GM12878 (cell line): ENCODE measurements at regions not wholly inside any gene's neighbourhood (a gene's known extent, or its start where the extent isn't known, plus 50 kb on each side); places are given as distances from the start of the nearest gene placed in this dataset.

Experiments used
- ASH2L ChIP-seq: fragments of 300-600, 200-600 bp; sonication (generic); IDR thresholded peaks from 2 replicates; pipeline ENCODE4 v1.6.1; 2017; ENCODE audit warnings: low read depth, mild to moderate bottlenecking, borderline replicate concordance
- POU2F2 ChIP-seq: IDR thresholded peaks from 3 replicates; pipeline ENCODE4 v1.6.1; 2011; ENCODE audit warnings: low read depth, mild to moderate bottlenecking, low read length, borderline replicate concordance
- SUPT20H ChIP-seq: IDR thresholded peaks from 2 replicates; pipeline ENCODE4 v1.6.1; 2011; ENCODE audit warnings: low read depth, mild to moderate bottlenecking, low read length, moderate library complexity, borderline replicate concordance; ENCODE audit not compliant: control insufficient read depth
- TF ChIP-seq, protein P1 (sequence below): fragments of 450-650 bp; conservative IDR thresholded peaks from 2 replicates; pipeline ENCODE4 v1.6.1; 2017; ENCODE audit warnings: mild to moderate bottlenecking, moderate library complexity
- TF ChIP-seq, protein P2 (sequence below): fragments of 450-650 bp; formaldehyde crosslinking; IDR thresholded peaks from 2 replicates; pipeline ENCODE4 v1.4.0; 2022; ENCODE audit warnings: mild to moderate bottlenecking, moderate library complexity
- TF ChIP-seq, protein P3 (sequence below): fragments of 150-350 bp; IDR thresholded peaks from 2 replicates; pipeline ENCODE4 v1.6.1; 2016; ENCODE audit warnings: low read depth, low read length
- TF ChIP-seq, protein P4 (sequence below): IDR thresholded peaks from 2 replicates; pipeline ENCODE4 v1.6.1; 2011; ENCODE audit warnings: low read depth, low read length, improper control_type of control experiment, borderline replicate concordance

DNA sequence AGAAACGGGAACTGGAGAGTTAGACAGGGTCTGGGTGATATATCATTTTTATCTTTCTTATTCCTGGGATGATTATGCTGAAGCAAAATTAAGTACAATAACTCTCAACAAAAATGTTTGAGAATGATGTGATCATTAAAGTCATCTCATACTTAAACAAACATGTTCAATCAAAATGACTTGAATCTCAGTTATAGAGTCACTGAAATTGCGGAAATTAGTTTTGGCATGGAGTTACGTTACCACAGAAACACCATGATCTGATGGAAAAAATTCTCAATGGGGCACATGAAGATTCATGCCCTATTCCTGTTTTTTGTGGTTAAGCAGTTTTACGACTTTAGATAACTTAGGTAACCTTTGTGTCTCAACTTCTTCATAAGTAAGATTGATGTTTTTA, 757.7 kb downstream of the EPHA4 start (continued):
- TF ChIP-seq, protein P1, sequence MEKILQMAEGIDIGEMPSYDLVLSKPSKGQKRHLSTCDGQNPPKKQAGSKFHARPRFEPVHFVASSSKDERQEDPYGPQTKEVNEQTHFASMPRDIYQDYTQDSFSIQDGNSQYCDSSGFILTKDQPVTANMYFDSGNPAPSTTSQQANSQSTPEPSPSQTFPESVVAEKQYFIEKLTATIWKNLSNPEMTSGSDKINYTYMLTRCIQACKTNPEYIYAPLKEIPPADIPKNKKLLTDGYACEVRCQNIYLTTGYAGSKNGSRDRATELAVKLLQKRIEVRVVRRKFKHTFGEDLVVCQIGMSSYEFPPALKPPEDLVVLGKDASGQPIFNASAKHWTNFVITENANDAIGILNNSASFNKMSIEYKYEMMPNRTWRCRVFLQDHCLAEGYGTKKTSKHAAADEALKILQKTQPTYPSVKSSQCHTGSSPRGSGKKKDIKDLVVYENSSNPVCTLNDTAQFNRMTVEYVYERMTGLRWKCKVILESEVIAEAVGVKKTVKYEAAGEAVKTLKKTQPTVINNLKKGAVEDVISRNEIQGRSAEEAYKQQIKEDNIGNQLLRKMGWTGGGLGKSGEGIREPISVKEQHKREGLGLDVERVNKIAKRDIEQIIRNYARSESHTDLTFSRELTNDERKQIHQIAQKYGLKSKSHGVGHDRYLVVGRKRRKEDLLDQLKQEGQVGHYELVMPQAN, result no peak
- TF ChIP-seq, protein P2, sequence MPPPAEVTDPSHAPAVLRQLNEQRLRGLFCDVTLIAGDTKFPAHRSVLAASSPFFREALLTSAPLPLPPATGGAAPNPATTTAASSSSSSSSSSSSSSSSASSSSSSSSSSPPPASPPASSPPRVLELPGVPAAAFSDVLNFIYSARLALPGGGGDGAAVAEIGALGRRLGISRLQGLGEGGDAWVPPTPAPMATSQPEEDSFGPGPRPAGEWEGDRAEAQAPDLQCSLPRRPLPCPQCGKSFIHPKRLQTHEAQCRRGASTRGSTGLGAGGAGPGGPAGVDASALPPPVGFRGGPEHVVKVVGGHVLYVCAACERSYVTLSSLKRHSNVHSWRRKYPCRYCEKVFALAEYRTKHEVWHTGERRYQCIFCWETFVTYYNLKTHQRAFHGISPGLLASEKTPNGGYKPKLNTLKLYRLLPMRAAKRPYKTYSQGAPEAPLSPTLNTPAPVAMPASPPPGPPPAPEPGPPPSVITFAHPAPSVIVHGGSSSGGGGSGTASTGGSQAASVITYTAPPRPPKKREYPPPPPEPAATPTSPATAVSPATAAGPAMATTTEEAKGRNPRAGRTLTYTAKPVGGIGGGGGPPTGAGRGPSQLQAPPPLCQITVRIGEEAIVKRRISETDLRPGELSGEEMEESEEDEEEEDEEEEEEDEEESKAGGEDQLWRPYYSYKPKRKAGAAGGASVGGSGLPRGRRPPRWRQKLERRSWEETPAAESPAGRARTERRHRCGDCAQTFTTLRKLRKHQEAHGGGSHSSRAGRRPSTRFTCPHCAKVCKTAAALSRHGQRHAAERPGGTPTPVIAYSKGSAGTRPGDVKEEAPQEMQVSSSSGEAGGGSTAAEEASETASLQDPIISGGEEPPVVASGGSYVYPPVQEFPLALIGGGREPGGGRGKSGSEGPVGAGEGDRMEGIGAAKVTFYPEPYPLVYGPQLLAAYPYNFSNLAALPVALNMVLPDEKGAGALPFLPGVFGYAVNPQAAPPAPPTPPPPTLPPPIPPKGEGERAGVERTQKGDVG (CRISPR knock-in tag), result no peak
- no peak for TF ChIP-seq SUPT20H
- TF ChIP-seq ASH2L, result no peak
- no peak for TF ChIP-seq POU2F2
- TF ChIP-seq, protein P3, sequence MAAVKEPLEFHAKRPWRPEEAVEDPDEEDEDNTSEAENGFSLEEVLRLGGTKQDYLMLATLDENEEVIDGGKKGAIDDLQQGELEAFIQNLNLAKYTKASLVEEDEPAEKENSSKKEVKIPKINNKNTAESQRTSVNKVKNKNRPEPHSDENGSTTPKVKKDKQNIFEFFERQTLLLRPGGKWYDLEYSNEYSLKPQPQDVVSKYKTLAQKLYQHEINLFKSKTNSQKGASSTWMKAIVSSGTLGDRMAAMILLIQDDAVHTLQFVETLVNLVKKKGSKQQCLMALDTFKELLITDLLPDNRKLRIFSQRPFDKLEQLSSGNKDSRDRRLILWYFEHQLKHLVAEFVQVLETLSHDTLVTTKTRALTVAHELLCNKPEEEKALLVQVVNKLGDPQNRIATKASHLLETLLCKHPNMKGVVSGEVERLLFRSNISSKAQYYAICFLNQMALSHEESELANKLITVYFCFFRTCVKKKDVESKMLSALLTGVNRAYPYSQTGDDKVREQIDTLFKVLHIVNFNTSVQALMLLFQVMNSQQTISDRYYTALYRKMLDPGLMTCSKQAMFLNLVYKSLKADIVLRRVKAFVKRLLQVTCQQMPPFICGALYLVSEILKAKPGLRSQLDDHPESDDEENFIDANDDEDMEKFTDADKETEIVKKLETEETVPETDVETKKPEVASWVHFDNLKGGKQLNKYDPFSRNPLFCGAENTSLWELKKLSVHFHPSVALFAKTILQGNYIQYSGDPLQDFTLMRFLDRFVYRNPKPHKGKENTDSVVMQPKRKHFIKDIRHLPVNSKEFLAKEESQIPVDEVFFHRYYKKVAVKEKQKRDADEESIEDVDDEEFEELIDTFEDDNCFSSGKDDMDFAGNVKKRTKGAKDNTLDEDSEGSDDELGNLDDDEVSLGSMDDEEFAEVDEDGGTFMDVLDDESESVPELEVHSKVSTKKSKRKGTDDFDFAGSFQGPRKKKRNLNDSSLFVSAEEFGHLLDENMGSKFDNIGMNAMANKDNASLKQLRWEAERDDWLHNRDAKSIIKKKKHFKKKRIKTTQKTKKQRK, result no peak
- TF ChIP-seq, protein P4, sequence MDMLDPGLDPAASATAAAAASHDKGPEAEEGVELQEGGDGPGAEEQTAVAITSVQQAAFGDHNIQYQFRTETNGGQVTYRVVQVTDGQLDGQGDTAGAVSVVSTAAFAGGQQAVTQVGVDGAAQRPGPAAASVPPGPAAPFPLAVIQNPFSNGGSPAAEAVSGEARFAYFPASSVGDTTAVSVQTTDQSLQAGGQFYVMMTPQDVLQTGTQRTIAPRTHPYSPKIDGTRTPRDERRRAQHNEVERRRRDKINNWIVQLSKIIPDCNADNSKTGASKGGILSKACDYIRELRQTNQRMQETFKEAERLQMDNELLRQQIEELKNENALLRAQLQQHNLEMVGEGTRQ, result no peak
